ENCODE measurements at regions not wholly inside any gene's neighbourhood (a gene's known extent, or its start where the extent isn't known, plus 50 kb on each side); places are given as distances from the start of the nearest gene placed in this dataset.

- Histone ChIP-seq H3K9ac (ENCODE audit: low read depth in 1 of 2, low read length in 2 of 2) (no peak overlapping the region), H3K4me1 (ENCODE audit: control insufficient read depth in 4 of 4, insufficient read depth in 4 of 4, low read length in 3 of 4) (peaks cover 1 to 12% (median 7%) of the 10 kb centered on the region in 4 donors), H3K27me3 (ENCODE audit: control insufficient read depth in 4 of 4, insufficient read depth in 4 of 4, low read length in 3 of 4) (no peaks in the 10 kb centered on the region), H3K27ac (ENCODE audit: low read depth in 1 of 2, low read length in 2 of 2) (no peak overlapping the region), H3K9me3 (ENCODE audit: control insufficient read depth in 4 of 4, low read length in 3 of 4) (no peaks in the 10 kb centered on the region), H3K36me3 (ENCODE audit: control insufficient read depth in 4 of 4, insufficient read depth in 3 of 4, low read depth in 1 of 4, low read length in 3 of 4) (no peaks in the 10 kb centered on the region), H3K4me3 (ENCODE audit: low read depth in 1 of 3, low read length in 3 of 3) (no peak overlapping the region)
- 90% methylated on average over 2 of the region's 2 CpGs for WGBS
- no peak for TF ChIP-seq FOXA2 (IDR thresholded peaks at IDR 0.05)
- TF ChIP-seq, protein P1, sequence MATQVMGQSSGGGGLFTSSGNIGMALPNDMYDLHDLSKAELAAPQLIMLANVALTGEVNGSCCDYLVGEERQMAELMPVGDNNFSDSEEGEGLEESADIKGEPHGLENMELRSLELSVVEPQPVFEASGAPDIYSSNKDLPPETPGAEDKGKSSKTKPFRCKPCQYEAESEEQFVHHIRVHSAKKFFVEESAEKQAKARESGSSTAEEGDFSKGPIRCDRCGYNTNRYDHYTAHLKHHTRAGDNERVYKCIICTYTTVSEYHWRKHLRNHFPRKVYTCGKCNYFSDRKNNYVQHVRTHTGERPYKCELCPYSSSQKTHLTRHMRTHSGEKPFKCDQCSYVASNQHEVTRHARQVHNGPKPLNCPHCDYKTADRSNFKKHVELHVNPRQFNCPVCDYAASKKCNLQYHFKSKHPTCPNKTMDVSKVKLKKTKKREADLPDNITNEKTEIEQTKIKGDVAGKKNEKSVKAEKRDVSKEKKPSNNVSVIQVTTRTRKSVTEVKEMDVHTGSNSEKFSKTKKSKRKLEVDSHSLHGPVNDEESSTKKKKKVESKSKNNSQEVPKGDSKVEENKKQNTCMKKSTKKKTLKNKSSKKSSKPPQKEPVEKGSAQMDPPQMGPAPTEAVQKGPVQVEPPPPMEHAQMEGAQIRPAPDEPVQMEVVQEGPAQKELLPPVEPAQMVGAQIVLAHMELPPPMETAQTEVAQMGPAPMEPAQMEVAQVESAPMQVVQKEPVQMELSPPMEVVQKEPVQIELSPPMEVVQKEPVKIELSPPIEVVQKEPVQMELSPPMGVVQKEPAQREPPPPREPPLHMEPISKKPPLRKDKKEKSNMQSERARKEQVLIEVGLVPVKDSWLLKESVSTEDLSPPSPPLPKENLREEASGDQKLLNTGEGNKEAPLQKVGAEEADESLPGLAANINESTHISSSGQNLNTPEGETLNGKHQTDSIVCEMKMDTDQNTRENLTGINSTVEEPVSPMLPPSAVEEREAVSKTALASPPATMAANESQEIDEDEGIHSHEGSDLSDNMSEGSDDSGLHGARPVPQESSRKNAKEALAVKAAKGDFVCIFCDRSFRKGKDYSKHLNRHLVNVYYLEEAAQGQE (IDR thresholded peaks at IDR 0.05): no peak
- TF ChIP-seq EGR1 (IDR thresholded peaks at IDR 0.05; ENCODE audit: low read depth in 2 of 2): no peak
- TF ChIP-seq, protein P2, sequence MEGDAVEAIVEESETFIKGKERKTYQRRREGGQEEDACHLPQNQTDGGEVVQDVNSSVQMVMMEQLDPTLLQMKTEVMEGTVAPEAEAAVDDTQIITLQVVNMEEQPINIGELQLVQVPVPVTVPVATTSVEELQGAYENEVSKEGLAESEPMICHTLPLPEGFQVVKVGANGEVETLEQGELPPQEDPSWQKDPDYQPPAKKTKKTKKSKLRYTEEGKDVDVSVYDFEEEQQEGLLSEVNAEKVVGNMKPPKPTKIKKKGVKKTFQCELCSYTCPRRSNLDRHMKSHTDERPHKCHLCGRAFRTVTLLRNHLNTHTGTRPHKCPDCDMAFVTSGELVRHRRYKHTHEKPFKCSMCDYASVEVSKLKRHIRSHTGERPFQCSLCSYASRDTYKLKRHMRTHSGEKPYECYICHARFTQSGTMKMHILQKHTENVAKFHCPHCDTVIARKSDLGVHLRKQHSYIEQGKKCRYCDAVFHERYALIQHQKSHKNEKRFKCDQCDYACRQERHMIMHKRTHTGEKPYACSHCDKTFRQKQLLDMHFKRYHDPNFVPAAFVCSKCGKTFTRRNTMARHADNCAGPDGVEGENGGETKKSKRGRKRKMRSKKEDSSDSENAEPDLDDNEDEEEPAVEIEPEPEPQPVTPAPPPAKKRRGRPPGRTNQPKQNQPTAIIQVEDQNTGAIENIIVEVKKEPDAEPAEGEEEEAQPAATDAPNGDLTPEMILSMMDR (IDR thresholded peaks at IDR 0.05; ENCODE audit: low read depth, low read length, missing input control): no peak
- no peak for TF ChIP-seq JUND (IDR thresholded peaks at IDR 0.05)
- no peak for TF ChIP-seq YY1 (IDR thresholded peaks at IDR 0.05)
- no peak for TF ChIP-seq NR2F2 (IDR thresholded peaks at IDR 0.05)
- TF ChIP-seq RXRA (IDR thresholded peaks at IDR 0.05): no peak
- TF ChIP-seq TAF1 (conservative IDR thresholded peaks at IDR 0.05): no peak
- no peak for DNase-seq (ENCODE audit: low spot score)
These were observed 301.6 kb upstream of the GULP1 start for GRCh38 chr2:187989925-187990623.

GRCh38 chr2:187991389-187991788 lies 300.3 kb upstream of the GULP1 start:
- no peak overlapping the region for H3K4me3 ChIP-seq (ENCODE audit: low read depth in 1 of 3, low read length in 3 of 3)
- H3K9me3 ChIP-seq (ENCODE audit: control insufficient read depth in 4 of 4, low read length in 3 of 4): no peaks in the 10 kb centered on the region
- no peak overlapping the region for H3K27ac ChIP-seq (ENCODE audit: low read depth in 1 of 2, low read length in 2 of 2)
- H3K36me3 ChIP-seq (ENCODE audit: control insufficient read depth in 4 of 4, insufficient read depth in 3 of 4, low read depth in 1 of 4, low read length in 3 of 4): no peaks in the 10 kb centered on the region
- H3K9ac ChIP-seq (ENCODE audit: low read depth in 1 of 2, low read length in 2 of 2): no peak overlapping the region
- DNase-seq (ENCODE audit: low spot score): no peak
- no peaks in the 10 kb centered on the region for H3K27me3 ChIP-seq (ENCODE audit: control insufficient read depth in 4 of 4, insufficient read depth in 4 of 4, low read length in 3 of 4)
- 88% methylated on average over 1 of the region's 1 CpG for WGBS
- H3K4me1 ChIP-seq (ENCODE audit: control insufficient read depth in 4 of 4, insufficient read depth in 4 of 4, low read length in 3 of 4): peaks cover under 1 to 3% (median 2%) of the 10 kb centered on the region in 4 donors
- no peak for TF ChIP-seq JUND (IDR thresholded peaks at IDR 0.05)
- no peak for TF ChIP-seq FOXA1 (IDR thresholded peaks at IDR 0.05)
- no peak for TF ChIP-seq YY1 (IDR thresholded peaks at IDR 0.05)
- no peak for TF ChIP-seq HNF4G (IDR thresholded peaks at IDR 0.05)
- TF ChIP-seq GABPA (IDR thresholded peaks at IDR 0.05 in 1 of 2, conservative IDR thresholded peaks at IDR 0.05 in 1 of 2): no peak
- no peak for TF ChIP-seq RXRA (IDR thresholded peaks at IDR 0.05)
- no peak for TF ChIP-seq RAD21 (IDR thresholded peaks at IDR 0.05)
- TF ChIP-seq SP1 (IDR thresholded peaks at IDR 0.05): no peak
- TF ChIP-seq, protein P3, sequence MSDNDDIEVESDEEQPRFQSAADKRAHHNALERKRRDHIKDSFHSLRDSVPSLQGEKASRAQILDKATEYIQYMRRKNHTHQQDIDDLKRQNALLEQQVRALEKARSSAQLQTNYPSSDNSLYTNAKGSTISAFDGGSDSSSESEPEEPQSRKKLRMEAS (IDR thresholded peaks at IDR 0.05): no peak
- TF ChIP-seq, protein P4, sequence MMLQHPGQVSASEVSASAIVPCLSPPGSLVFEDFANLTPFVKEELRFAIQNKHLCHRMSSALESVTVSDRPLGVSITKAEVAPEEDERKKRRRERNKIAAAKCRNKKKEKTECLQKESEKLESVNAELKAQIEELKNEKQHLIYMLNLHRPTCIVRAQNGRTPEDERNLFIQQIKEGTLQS (IDR thresholded peaks at IDR 0.05): no peak
- TF ChIP-seq FOXA2 (IDR thresholded peaks at IDR 0.05): no peak
- TF ChIP-seq EGR1 (IDR thresholded peaks at IDR 0.05; ENCODE audit: low read depth in 2 of 2): no peak
- TF ChIP-seq, protein P2 (IDR thresholded peaks at IDR 0.05; ENCODE audit: low read depth, low read length, missing input control): no peak
- TF ChIP-seq, protein P1 (IDR thresholded peaks at IDR 0.05): no peak
- no peak for TF ChIP-seq ZBTB33 (IDR thresholded peaks at IDR 0.05)

Data from liver (tissue), 8 donors.